HG03175 (cell line): ENCODE measurements at regions not wholly inside any gene's neighbourhood (a gene's known extent, or its start where the extent isn't known, plus 50 kb on each side); places are given as distances from the start of the nearest gene placed in this dataset.
A peak's percentile ranks its signal among the peaks of the same experiment; 100 is the strongest.
"Not testable (repeated sequence)": the region's sequence is repeated elsewhere in the genome, so short reads cannot be mapped to it uniquely, and the experiment has no call there.

Experiments
- ATAC-seq: cut with Tn5 transposase; IDR thresholded peaks from one replicate; pipeline ENCODE4 v1.9.1; 2021; ENCODE audit warnings: mild to moderate bottlenecking, moderate library complexity; ENCODE audit not compliant: unreplicated experiment

DNA sequence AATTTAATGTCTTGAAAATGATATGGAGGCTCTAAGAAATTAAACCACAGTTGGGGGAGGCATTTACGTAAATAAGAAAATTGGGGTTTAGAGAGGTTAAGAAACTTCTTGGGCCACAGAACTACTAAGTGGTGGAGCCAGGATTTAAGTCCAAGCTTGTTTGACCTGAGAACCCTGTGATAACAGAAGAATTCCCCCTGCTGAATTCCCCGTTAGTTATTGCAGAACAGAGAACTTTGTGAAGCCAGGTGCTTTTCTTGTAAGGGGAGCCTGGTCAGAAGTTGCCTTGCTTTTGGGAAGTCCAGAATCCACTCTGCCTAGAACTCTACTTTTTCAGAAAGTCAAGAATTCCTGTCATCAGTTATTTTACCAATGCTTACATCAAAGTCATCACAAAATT, 309.3 kb upstream of the SEMA6A start:
- ATAC-seq, result no peak

DNA sequence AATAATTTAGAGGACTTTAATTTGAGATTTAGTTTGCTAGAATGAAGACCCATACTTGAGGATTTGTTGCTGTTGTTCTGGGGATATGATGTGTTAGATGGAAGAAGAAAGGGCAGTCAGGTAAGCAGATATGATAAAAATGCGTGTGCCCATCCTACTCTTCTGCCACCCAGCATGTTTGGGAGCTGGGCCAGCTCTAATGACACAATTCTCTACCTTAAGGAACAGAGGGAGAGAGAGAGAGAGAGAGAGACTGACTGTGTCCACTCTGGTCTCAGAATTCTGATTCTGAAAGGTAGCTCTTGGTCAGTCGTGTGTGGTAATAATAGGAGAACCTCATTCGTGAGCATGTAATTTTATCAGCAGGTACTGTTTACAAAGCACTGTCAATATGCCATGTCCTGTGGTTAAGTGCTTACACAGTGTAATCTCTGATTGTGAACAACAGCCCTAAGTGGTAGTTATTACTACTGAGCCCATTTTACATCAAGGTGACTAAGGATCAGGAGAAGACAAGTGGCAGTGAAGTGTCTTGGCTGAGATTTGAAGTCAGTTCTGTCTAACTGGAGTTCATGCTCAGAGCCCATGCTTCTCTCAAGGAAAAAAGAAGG, 307.4 kb upstream of the SEMA6A start:
- no peak for ATAC-seq

DNA sequence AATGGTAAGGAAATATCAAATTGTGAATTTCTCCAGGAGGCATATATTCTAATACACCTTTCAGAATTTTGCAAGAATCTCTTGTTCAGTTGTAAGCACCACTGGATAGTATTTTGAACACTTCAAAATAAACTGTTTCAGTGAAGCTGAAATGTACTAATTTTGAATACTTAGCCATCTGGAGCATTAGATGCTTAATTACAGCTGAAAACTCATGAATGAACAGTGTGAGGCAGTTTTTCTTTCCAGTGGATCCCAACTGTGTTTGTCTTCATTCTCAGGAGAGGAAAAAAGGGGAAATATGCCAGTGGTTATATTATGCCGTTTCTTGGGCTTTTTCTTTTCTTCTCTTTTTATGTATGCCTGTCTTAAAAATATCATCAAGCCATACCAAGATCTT, 306.0 kb upstream of the SEMA6A start:
- no peak for ATAC-seq

DNA sequence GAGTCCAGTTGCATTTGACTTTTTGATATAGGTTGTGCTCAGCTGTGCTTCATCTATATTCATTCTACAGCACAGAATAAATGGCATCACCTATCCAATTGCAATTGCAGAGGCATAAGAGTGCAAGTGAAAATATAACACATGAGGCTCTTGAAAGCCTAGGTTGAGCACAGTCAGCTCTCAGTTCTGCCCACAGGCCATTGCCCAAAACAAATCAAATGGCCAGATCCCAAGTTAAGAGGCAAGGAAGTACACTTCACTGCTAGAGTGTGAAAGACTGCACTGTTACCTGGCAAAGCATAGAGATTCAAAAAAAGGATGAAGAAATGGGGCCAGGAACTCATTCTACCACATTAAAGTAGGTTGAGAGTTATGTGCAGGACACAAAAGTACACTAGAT, 305.5 kb upstream of the SEMA6A start:
- no peak for ATAC-seq

DNA sequence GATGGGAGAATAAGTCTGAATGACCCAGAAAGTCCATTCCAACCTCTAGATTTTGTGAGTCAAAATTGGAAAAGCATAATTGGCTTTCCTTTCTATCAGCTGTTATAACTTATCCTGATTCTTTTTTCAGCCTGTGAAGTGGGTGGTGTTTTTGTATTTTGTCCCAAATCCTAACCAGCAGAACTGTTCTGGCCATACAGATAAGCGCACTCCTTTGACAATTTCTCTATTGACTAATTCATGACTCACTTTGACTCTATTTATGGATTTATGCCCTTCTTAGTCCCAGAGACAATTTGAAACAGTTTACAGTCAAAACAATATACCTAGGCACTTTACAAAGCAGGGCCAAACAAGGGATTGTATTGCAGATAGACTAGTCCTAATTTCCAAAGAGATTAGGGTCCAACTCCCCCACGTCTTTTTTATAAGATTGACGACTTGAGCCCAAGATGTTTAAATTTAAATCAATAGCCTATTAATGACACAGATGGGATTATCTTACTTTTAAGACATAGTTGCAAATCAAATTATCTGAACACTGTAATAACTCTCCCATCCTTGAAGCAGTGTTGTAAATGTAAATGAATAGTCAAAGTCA, 301.7 kb upstream of the SEMA6A start:
- no peak for ATAC-seq

DNA sequence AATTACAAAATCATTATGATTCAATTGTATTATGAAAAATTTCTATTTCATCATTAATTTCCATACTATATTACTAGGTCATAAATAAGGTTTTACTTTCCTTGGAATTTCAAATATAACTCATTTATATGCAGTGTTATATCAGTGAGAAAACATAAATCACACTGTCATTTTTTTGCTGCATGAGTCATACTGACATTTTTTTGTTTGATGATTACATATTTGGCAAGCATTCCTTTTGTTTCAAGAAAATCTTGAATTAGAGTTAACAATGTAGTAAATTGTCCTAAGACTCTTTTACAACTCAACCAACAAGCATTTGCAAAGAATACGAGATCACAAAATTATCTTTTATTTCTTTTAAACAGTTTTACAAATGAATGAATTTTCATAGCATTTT, 298.4 kb upstream of the SEMA6A start:
- no peak for ATAC-seq

DNA sequence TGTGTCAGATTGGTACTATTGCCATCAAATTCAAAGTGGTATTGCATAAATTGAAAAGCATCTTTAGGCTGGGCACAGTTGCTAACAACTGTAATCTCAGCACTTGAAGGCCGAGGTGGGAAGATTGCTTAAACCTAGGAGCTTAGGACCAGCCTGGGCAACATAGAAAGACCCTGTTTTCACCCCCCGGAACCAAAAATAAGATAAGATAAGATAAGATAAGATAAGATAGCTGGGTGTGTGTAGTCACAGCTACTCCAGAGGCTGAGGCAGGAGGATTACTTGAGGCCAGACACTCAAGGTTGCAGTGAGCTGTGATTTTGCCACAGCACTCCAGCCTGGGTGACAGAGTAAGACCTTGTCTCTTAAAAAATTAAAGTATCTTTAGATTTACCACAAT, 297.9 kb upstream of the SEMA6A start:
- no peak for ATAC-seq

DNA sequence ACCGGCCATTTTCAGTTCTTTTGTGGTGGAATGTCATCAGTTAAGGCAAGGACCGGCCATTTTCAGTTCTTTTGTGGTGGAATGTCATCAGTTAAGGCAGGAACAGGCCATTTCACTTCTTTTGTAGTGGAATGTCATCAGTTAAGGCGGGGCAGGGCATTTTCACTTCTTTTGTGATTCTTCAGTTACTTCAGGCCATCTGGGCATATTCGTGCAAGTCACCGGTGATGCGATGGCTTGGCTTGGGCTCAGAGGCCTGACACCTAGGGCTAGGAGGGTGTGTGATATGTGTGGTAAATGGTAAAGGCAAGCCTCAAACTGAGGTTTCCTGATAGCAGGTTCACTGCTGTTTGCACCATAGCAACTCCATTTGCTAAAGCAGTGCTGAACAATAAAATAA, 293.2 kb upstream of the SEMA6A start:
- ATAC-seq, result not testable (repeated sequence)

DNA sequence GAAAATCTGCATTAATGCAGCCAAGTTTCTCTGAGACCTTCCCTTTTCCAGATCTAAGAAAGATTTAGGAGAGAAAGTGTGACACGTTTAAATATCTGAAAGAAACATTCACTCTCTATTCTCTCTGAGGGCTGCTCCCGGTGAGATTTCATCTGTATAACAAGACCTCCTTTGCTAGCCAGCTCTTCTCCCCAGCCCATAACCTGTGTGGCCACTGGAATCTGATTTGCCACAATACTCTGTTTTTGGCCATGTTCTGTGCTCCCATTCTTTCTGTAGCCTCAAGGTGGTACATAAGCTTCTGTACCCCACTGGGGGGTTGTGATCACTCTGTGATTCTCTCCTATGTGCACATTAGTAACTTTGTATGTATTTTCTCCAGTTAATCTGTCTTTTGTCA, 291.0 kb upstream of the SEMA6A start:
- no peak for ATAC-seq

DNA sequence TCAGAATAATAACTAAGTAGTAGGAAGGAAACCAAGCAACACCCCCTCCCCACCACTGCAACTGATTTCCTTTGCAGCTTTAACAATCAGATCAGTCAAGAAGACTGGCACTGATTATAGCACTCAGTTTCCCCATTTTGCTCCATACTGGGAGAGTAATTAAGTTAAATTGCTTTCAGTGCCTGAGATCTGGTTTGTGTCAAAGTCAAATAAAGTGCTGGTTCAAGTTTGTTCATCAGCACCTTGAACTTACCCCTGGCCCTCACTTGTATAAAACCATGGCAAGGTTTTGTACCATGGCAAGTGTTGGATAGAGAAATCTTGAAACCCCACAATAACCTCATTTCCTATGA, 290.2 kb upstream of the SEMA6A start:
- no peak for ATAC-seq

DNA sequence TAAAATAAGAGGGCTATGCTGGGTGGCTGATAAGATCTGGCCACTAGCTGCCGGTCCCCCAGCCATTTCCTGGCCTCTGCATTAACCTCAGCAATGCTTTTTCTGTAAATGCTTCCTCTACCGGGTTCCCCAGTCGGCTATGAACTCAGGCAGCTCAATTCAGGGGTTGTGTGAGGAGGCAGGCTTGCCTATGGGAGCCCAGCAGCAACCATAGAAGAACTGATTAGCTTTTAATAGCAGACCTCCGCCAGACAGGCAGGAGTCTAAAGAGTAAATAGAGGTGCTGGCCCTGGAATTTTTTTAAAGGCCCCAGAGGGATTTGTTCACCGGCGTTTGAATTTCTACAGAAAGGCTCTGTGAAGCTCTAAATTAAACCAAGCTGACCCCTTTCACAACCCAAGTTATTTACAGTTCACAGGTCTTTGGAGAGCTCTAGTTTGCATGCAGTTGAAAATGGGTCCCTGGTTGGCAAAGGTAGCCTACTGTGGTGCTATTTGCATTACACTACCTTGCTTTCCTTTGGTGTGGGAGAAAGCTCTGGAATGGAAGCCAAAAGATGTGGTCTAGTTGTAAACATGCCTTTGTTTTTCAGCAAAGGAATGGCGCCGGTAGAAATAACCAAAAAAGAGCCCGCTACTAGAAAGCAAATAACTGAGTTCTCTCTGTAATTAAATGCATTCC, 289.7 kb upstream of the SEMA6A start:
- ATAC-seq, result no peak

DNA sequence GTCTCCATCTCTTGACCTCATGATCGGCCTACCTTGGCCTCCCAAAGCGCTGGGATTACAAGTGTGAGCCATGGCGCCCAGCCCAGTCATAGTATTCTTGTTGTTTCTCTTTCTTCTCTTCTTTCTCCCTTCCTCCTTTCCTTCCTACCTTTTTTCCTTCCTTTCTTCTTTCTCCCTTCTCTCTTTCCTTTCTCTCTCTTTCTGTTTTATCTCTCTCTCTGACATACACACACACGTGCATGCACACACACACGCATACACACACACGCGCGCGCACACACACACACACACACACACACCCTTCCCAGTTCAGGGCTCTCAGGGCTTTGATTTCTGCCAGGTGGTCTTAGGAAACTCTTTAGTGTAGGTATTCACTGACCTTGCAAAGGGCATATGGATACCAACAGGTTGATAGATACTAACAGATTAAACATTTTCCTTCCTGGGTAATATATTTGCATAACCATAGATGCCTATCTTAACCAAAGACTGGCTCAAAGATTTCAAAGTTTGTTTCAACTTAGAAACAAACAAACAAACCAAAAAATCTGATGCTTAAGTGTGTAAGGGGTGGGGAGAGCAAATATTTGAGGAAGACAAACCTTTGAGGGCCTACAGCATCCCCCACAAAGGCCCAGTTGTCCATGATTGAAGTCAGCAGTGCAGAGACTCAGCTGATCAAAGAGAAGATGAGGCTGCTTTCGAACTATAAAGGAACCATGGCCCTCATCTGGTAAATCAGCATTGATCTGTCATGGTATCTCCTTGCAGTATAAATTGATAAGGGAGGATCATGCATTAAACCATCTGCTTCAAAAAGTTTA, 288.2 kb upstream of the SEMA6A start:
- no peak for ATAC-seq

DNA sequence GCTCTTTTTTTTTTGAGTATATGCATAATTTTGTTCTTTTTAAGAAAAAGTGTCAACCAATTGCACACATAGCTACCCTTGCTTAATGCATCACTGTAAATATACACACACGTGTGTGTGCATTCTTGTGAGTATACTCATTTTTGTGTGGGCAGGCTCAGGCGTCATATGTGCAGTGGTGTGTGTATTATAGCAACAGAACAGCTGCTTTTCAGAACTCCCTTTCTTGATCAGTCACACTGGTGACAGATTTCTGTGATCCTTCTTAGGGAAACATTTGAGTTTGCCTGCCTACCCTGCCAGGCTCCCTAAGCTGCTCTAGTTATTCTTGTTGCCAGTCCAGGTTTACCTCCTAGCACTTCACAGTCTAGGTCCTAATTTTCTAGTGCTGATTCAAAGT, 287.0 kb upstream of the SEMA6A start:
- ATAC-seq, result no peak

DNA sequence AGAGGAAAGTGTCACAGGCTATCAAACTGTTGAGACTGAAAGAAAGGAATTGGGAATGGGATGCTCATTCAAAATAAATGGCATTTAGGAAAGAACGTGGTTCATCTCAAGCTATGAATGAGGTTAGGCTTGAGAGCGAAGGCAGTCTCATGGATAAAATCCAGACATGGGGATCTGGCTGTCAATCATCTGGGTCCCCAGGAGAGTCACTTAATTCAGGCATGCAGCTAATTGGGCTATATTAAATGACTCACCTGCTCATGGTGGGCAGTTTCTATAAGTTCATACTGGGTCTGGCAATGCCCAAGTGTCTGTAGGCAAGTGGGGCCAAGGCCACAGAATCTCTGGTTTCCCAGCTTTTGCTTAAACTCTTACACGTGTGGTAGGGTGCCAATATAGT, 286.5 kb upstream of the SEMA6A start:
- no peak for ATAC-seq

DNA sequence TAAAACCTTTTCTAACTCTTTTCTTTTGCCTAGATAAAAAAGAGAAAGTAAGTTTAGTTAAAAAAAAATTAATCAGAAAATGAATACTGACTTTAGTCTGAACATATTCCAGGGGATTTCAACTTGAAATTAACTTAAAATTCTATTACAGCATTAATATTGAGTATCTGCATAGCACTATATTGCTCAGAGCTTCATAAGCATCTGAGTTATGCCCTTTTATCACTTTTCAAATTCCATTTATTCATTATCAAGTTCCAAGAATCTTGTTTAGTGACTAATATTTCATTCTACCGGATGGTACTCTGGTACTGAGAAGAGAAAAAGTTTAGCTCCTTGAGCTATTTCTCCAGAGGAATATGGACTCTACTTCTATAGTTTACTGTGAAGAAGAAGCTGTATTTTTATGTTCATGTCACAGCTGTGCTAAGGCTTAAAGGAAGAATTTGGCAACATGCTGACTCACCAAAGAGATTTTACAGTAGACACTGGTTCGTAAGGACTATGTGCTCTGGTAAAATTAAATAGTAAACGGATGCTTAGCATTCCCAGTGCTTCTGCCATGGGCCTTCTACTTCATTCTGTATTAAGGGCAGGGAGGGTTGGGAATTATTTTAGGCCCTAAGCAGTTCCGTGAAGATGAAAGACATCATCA, 285.2 kb upstream of the SEMA6A start:
- no peak for ATAC-seq

DNA sequence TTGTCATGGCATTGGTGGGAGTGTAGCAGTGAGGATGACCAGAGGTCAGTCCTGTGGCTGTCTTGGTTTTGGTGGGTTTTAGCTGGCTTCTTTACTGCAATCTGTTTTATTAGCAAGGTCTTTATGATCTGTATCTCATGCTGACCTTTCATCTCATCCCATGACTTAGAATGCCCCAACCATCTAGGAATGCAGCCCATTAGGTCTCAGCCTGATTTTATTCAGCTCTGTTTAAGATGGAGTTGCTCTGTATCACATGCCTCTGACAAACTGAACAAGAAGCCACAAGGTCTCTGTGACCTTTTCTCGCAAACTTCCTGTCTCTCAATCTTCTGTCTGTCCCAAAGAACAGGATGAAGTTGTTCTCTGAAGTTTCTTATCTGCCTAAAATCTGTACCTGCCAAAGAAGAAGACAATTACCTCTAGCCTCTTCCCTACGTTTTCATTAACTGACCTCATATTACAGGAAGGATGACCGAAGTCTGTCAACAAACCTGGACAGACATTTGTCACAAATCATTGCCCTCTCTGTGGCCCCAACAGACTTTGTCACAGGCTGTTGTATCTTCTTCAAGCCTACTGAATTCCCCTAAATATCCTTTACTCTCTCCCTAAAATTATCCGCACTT, 284.2 kb upstream of the SEMA6A start:
- no peak for ATAC-seq

DNA sequence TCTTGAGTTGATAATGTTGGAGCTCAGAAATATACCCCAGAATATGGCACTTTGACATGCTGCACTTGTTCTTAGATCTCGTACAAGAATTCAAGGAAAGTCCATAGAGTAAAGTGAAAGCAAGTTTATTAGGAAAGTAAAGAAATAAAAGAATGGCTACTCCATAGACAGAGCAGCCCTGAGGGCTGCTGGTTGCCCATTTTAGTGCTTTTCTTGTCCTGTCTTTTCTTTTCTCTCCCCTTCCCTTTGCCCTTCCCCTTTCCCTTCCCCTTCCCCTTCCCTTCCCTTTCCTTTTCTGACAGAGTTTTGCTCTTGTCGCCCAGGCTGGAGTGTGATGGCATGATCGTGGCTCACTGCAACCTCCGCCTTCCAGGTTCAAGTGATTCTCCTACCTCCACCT, 283.4 kb upstream of the SEMA6A start:
- not testable (repeated sequence) for ATAC-seq

DNA sequence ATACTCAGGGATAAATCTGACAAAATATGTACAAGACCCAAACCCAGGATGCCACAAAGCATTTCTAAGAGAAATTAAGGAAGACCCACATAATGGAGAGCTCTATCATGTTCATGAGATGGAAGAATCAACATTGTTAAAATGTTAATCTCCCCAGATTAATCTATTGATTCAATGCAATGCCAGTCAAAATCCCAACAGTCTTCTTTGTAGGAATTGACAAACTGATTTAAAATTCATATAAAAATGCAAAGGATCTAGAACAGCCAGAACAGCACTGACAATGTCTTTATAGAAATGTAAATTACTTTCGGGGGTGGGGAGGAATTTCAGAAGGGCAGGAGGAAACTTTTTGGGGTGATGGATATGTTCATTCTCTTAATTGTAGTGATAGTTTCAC, 281.6 kb upstream of the SEMA6A start:
- ATAC-seq, result no peak

DNA sequence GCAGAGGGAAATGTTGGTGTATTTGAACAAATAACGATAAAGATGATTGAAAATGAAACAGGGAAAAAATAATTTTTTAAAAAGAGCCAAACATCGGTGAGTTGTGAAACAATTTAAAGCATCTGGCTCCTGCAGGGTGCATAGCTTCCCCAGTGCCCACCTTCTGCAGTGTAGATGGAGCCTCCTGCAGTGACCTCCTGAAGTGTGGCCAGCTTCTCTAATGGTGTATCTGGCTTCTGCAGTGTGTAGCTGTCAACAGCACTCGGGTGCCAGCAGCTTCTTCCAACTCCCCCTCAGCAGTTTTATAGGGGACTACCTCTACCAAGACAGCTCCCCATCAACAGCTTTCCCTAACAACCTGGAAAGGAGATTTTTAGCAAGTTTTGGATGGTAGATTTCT, 279.4 kb upstream of the SEMA6A start:
- no peak for ATAC-seq

DNA sequence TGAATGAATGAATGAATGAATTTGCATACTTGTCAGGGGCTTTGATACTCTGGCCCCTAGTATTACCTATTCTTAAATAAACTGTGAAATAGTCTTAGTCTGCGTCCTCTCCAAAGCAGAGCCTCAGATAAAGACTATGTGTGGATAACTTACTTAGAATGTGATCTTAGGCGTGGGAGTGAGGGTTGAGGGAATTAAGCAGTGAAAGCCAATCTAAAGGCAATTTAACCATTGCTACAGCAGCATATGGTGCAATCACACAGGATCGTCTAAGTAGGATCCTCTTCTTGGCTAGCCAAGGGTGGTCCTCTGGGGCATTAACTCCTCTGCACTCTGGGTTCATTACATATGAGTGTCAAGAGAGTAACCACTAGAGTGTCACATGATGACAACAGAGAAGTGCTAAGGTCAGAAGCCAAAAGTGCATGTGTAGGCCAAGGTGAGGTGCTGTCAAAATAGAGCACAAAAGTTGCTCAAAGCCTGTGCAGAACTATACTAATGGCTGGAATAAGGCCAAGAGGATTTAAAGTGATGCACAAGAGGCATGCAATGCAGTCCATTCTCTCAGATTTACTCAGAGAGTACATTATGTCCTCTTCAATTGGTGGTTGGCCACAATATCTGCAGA, 274.4 kb upstream of the SEMA6A start:
- peak; percentile 59 for ATAC-seq
